8988T (cell line): ENCODE measurements at regions not wholly inside any gene's neighbourhood (a gene's known extent, or its start where the extent isn't known, plus 50 kb on each side); places are given as distances from the start of the nearest gene placed in this dataset.
"Not testable (repeated sequence)": the region's sequence is repeated elsewhere in the genome, so short reads cannot be mapped to it uniquely, and the experiment has no call there.

Experiments
- DNase-seq: peaks from one replicate; pipeline ENCODE4 v3.0.0; 2011

- DNase-seq, result no peak
These were observed 89.6 kb upstream of the ANKRD10 start for GRCh38 chr13:111004444-111004843.

GRCh38 chr13:111001636-111002035 lies 86.8 kb upstream of the ANKRD10 start:
- no peak for DNase-seq

GRCh38 chr13:110993788-110994187 lies 78.9 kb upstream of the ANKRD10 start:
- no peak for DNase-seq

- no peak for DNase-seq
These were observed 77.2 kb upstream of the ANKRD10 start for GRCh38 chr13:110991991-110992508.

- no peak for DNase-seq
These were observed 74.5 kb upstream of the ANKRD10 start for GRCh38 chr13:110989331-110989730.

GRCh38 chr13:110985541-110985940 lies 70.7 kb upstream of the ANKRD10 start:
- no peak for DNase-seq

- no peak for DNase-seq
These were observed 69.9 kb upstream of the ANKRD10 start for GRCh38 chr13:110984798-110985197.

GRCh38 chr13:110984381-110984780 lies 69.5 kb upstream of the ANKRD10 start:
- DNase-seq, result no peak

- DNase-seq, result no peak
These were observed 68.4 kb upstream of the ANKRD10 start for GRCh38 chr13:110983241-110983640.

GRCh38 chr13:110981379-110981778 lies 66.5 kb upstream of the ANKRD10 start:
- DNase-seq, result no peak

GRCh38 chr13:110980921-110981320 lies 66.1 kb upstream of the ANKRD10 start:
- no peak for DNase-seq

- DNase-seq, result not testable (repeated sequence)
These were observed 64.3 kb upstream of the ANKRD10 start for GRCh38 chr13:110979149-110979548.

GRCh38 chr13:110978390-110978789 lies 63.5 kb upstream of the ANKRD10 start:
- DNase-seq, result no peak

- no peak for DNase-seq
These were observed 61.9 kb upstream of the ANKRD10 start for GRCh38 chr13:110976785-110977184.

- no peak for DNase-seq
These were observed 58.3 kb upstream of the ANKRD10 start for GRCh38 chr13:110973007-110973700.

- no peak for DNase-seq
These were observed 56.6 kb upstream of the ANKRD10 start for GRCh38 chr13:110971486-110971885.

GRCh38 chr13:110967156-110967855 lies 52.4 kb upstream of the ANKRD10 start:
- not testable (repeated sequence) for DNase-seq

GRCh38 chr13:110965755-110966134 lies 50.9 kb upstream of the ANKRD10 start:
- DNase-seq, result no peak

- no peak for DNase-seq
These were observed 50.3 kb upstream of the ANKRD10 start for GRCh38 chr13:110965038-110965754.
